Esophagus muscularis mucosa (tissue), 4 donors: ENCODE measurements at regions not wholly inside any gene's neighbourhood (a gene's known extent, or its start where the extent isn't known, plus 50 kb on each side); places are given as distances from the start of the nearest gene placed in this dataset.

Experiments used
- EP300 ChIP-seq: sonication (generic); formaldehyde crosslinking; IDR thresholded peaks from one replicate; pipeline ENCODE4 v1.6.1; 2017; ENCODE audit warnings: antibody characterized with exemption
- POLR2AphosphoS5 ChIP-seq, 2 donors: sonication (generic); formaldehyde crosslinking; IDR thresholded peaks; one replicate each; pipeline ENCODE4 v1.6.1; 2017; ENCODE audit warnings: antibody characterized with exemption in 2 of 2
- TF ChIP-seq, protein P1 (sequence below), 3 experiments: fragments of 200-600 bp in 2 of 3; fragments of 450-650 bp in 1 of 3; sonication (generic) in 2 of 3; IDR thresholded peaks; one replicate each; pipeline ENCODE4 v1.5.1; 2017 to 2019; ENCODE audit warnings: antibody characterized with exemption in 3 of 3, mild to moderate bottlenecking in 2 of 3, moderate library complexity in 1 of 3

DNA sequence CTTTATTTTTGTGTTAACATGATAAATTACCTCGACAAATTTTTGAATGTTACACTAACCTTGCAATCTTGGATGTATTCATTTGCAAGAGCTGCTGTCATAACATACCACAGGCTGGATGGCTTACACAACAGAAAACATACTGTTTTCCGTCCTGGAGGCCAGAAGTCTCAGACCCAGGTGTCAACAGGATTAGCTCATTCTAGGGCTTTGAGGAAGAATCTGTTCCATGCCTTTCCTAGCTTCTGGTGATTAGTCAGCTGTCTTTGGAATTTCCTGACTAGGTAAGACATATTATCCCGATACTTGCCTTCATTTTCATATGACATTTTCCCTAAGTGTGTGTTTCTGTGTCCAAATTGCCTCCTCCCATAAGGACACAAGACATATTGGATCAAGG is 188.6 kb upstream of the CDH19 start:
- TF ChIP-seq EP300 (no peak), POLR2AphosphoS5 (IDR thresholded peaks at IDR 0.05) (no peak)
- TF ChIP-seq, protein P1, sequence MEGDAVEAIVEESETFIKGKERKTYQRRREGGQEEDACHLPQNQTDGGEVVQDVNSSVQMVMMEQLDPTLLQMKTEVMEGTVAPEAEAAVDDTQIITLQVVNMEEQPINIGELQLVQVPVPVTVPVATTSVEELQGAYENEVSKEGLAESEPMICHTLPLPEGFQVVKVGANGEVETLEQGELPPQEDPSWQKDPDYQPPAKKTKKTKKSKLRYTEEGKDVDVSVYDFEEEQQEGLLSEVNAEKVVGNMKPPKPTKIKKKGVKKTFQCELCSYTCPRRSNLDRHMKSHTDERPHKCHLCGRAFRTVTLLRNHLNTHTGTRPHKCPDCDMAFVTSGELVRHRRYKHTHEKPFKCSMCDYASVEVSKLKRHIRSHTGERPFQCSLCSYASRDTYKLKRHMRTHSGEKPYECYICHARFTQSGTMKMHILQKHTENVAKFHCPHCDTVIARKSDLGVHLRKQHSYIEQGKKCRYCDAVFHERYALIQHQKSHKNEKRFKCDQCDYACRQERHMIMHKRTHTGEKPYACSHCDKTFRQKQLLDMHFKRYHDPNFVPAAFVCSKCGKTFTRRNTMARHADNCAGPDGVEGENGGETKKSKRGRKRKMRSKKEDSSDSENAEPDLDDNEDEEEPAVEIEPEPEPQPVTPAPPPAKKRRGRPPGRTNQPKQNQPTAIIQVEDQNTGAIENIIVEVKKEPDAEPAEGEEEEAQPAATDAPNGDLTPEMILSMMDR (IDR thresholded peaks at IDR 0.05): no peak
